ENCODE measurements at regions not wholly inside any gene's neighbourhood (a gene's known extent, or its start where the extent isn't known, plus 50 kb on each side); places are given as distances from the start of the nearest gene placed in this dataset.

DNA sequence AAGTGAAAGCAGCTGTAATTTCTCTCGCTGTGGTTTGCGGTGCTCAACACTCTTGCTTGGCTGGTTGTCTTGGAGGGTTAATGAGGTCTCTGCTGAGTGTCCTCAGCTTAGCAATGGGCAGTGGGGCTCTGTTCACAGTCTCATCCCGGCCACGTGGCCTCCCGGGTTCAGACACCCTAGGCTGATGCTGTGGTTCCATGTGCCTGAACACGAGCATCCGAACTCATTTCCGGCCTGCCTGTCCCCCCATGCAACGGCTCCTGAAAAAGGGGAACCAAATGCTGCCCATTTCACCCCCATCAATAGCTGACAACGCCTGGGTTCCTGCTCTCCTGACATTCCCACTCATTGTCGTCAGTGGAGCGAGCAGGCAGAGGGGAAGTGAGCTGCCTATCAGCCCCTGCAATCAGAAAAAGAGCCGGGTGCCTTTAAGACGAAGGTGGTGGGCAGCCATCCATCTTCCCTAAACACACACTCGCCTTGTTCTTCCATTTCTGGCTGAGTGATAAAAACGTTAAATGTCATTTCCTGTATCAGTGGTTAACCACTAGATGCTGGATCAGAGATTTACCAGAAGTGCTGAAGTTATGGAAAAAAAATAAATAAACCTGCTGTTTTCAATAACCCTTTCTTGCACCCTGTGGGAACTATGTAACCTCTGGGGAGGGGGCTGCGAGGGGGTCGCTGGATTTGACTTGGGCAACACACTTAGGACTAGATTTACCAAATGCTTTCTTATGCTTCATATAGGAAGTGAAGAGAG is 60.3 kb upstream of the BCL2L14 start:
- H3K27ac ChIP-seq = peak overlapping the region; percentile 40
- TF ChIP-seq, protein P1, sequence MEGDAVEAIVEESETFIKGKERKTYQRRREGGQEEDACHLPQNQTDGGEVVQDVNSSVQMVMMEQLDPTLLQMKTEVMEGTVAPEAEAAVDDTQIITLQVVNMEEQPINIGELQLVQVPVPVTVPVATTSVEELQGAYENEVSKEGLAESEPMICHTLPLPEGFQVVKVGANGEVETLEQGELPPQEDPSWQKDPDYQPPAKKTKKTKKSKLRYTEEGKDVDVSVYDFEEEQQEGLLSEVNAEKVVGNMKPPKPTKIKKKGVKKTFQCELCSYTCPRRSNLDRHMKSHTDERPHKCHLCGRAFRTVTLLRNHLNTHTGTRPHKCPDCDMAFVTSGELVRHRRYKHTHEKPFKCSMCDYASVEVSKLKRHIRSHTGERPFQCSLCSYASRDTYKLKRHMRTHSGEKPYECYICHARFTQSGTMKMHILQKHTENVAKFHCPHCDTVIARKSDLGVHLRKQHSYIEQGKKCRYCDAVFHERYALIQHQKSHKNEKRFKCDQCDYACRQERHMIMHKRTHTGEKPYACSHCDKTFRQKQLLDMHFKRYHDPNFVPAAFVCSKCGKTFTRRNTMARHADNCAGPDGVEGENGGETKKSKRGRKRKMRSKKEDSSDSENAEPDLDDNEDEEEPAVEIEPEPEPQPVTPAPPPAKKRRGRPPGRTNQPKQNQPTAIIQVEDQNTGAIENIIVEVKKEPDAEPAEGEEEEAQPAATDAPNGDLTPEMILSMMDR (conservative IDR thresholded peaks at IDR 0.05; ENCODE audit: low read depth, low read length) = no peak
- H3K36me3 ChIP-seq (ENCODE audit: insufficient read depth) = no peaks in the 10 kb centered on the region
- H3K4me3 ChIP-seq (IDR thresholded peaks at IDR 0.05; ENCODE audit: insufficient read depth, low read depth, low read length) = no peak overlapping the region
- H3K9ac ChIP-seq = peak overlapping the region; percentile 37
- peak overlapping the region; percentile 88 for H3K4me2 ChIP-seq
- H2AFZ ChIP-seq (ENCODE audit: low read depth) = peak overlapping the region; percentile 45; the same call in 1 of the 2 replicates
- H4K20me1 ChIP-seq (ENCODE audit: insufficient read depth) = no peaks in the 10 kb centered on the region
- peaks cover 56% of the 10 kb centered on the region for H3K4me1 ChIP-seq (ENCODE audit: low read depth, poor library complexity, severe bottlenecking)
- H3K79me2 ChIP-seq (ENCODE audit: insufficient read depth, low read depth) = no peaks in the 10 kb centered on the region
- no peaks in the 10 kb centered on the region for H3K27me3 ChIP-seq (ENCODE audit: insufficient read depth, low read depth)

DNA sequence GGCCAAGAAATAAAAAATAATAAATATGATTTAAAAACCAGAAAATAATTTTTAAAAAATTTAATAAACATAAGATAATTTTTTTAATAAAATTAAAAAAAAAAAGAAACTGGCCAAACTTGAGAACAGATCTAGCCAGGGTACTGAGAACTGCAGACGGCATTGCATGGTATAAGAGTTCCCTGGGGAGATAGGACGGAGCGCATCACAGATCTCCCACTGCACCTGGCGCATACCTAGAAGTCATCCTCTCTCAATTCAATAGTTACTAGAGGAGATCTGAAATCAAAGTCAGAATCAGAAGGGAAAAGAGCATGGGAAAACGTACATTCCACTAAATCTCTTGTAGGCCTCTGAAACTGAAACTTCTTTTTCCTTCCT is 58.9 kb upstream of the BCL2L14 start:
- H3K9ac ChIP-seq = no peak overlapping the region
- no peaks in the 10 kb centered on the region for H3K27me3 ChIP-seq (ENCODE audit: insufficient read depth, low read depth)
- no peaks in the 10 kb centered on the region for H3K79me2 ChIP-seq (ENCODE audit: insufficient read depth, low read depth)
- peaks cover 56% of the 10 kb centered on the region for H3K4me1 ChIP-seq (ENCODE audit: low read depth, poor library complexity, severe bottlenecking)
- TF ChIP-seq, protein P1 (conservative IDR thresholded peaks at IDR 0.05; ENCODE audit: low read depth, low read length) = no peak
- no peaks in the 10 kb centered on the region for H3K36me3 ChIP-seq (ENCODE audit: insufficient read depth)
- H3K27ac ChIP-seq = no peak overlapping the region
- no peaks in the 10 kb centered on the region for H4K20me1 ChIP-seq (ENCODE audit: insufficient read depth)
- H2AFZ ChIP-seq (ENCODE audit: low read depth) = no peak overlapping the region
- H3K4me2 ChIP-seq = peak overlapping the region; percentile 47; the same call in 1 of the 2 replicates
- no peak overlapping the region for H3K4me3 ChIP-seq (IDR thresholded peaks at IDR 0.05; ENCODE audit: insufficient read depth, low read depth, low read length)

DNA sequence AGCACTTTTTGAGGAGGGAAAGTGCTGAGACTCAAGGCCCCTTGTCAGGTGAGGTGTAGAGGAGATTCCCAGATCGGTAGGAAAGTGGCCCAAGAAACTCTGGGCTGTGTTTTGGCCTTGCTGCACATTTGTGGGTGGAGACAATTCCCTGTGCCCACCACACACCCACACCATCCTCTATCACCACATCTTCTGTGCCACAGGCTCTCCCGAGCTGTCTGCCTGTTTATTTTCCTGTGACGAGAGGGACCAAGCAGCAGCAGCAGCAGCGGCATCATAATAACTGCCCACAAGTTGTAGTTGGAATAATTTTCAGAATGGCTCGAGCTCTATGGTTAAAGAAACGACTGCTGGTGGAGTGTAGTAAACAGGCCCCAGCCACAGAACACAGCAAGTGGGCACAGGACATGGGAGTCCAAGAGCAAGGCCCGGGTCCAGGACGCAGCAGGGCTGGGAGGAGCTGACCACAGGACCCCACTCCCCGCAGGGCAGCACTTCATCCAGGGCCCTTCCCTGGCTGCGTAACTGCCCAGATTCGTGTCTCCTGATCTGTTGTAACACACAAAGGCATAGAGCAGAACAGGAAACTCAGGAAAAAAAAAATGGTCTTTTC is 55.6 kb upstream of the BCL2L14 start:
- no peak overlapping the region for H2AFZ ChIP-seq (ENCODE audit: low read depth)
- no peaks in the 10 kb centered on the region for H3K36me3 ChIP-seq (ENCODE audit: insufficient read depth)
- TF ChIP-seq, protein P1 (conservative IDR thresholded peaks at IDR 0.05; ENCODE audit: low read depth, low read length) = no peak
- H4K20me1 ChIP-seq (ENCODE audit: insufficient read depth) = no peaks in the 10 kb centered on the region
- H3K4me2 ChIP-seq = no peak overlapping the region
- no peaks in the 10 kb centered on the region for H3K79me2 ChIP-seq (ENCODE audit: insufficient read depth, low read depth)
- no peak overlapping the region for H3K9ac ChIP-seq
- no peaks in the 10 kb centered on the region for H3K27me3 ChIP-seq (ENCODE audit: insufficient read depth, low read depth)
- H3K4me1 ChIP-seq (ENCODE audit: low read depth, poor library complexity, severe bottlenecking) = peaks cover 30% of the 10 kb centered on the region
- no peak overlapping the region for H3K4me3 ChIP-seq (IDR thresholded peaks at IDR 0.05; ENCODE audit: insufficient read depth, low read depth, low read length)
- no peak overlapping the region for H3K27ac ChIP-seq

DNA sequence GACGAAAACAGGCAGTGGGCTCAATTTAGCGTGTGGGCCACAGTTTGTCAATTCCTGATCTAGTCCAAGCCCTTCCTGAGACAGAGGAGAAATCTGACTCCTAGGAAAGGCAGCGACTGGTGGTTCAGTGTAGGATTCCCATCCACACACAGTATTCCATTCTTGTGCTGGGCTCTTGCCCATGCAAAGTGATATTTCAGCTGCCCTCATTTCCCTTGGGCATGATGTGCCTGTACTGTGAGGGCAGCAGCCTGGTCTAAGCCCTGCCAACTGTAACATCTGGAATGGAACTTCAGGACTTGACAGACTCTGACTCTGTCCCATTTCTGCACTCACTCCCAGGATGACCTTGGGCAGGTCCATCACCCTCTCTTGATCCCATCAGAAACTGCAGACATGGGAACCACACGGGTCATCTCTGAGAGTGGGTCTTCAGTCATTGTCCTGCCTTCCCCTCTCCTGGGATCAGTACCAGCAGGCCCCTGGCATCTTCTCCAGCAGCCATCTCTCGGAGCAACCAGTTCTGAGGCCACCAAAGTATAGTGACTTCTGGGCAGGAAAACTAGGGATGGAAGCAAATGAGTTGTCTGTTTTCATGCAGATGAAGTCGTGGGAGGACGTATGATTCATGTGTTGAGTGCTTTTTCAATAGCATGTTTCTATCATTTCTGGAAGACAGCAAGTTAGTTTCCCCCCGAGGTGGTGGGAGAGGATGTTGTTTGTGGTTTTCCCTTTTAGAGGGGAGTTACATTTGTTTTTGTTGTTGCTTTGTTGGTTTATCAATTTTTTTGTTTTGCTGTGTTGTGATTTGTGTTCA is 54.2 kb upstream of the BCL2L14 start:
- Histone ChIP-seq H3K4me3 (IDR thresholded peaks at IDR 0.05; ENCODE audit: insufficient read depth, low read depth, low read length) (no peak overlapping the region), H3K4me2 (no peak overlapping the region), H3K79me2 (ENCODE audit: insufficient read depth, low read depth) (no peaks in the 10 kb centered on the region), H3K4me1 (ENCODE audit: low read depth, poor library complexity, severe bottlenecking) (peaks cover 19% of the 10 kb centered on the region), H3K9ac (no peak overlapping the region), H4K20me1 (ENCODE audit: insufficient read depth) (no peaks in the 10 kb centered on the region), H3K36me3 (ENCODE audit: insufficient read depth) (no peaks in the 10 kb centered on the region), H3K27ac (no peak overlapping the region), H3K27me3 (ENCODE audit: insufficient read depth, low read depth) (no peaks in the 10 kb centered on the region), H2AFZ (ENCODE audit: low read depth) (no peak overlapping the region)
- TF ChIP-seq, protein P1 (conservative IDR thresholded peaks at IDR 0.05; ENCODE audit: low read depth, low read length) = no peak
